ENCODE measurements at regions not wholly inside any gene's neighbourhood (a gene's known extent, or its start where the extent isn't known, plus 50 kb on each side); places are given as distances from the start of the nearest gene placed in this dataset.

DNA sequence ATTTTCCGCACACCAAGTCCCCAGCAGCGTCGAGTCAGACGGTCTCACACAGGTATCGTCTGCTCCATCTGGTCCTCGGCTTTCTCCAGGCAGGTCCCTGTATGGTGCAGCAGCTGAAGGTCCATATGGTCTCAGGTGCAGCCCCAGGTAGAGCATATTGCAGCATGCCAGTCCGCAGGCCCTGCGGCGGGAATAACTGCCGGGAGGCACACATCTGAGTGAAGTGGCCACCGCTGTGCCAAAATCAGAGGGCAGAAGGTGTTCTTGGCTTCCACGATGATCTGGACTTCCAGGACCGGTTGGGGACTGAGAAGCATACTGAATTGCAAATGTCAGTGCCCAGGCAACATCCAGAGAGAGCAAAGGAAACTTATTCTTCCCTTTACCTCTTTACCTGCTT is 320.3 kb downstream of the RNF144A start:
- Histone ChIP-seq H3K4me1 (ENCODE audit: control insufficient read depth in 4 of 4, insufficient read depth in 4 of 4, low read length in 3 of 4) (no peaks in the 10 kb centered on the region), H3K9ac (ENCODE audit: low read depth in 1 of 2, low read length in 2 of 2) (no peak overlapping the region), H3K9me3 (ENCODE audit: control insufficient read depth in 4 of 4, low read length in 3 of 4) (no peaks in the 10 kb centered on the region), H3K27ac (ENCODE audit: low read depth in 1 of 2, low read length in 2 of 2) (no peak overlapping the region), H3K36me3 (ENCODE audit: control insufficient read depth in 4 of 4, insufficient read depth in 3 of 4, low read depth in 1 of 4, low read length in 3 of 4) (no peaks in the 10 kb centered on the region), H3K27me3 (ENCODE audit: control insufficient read depth in 4 of 4, insufficient read depth in 4 of 4, low read length in 3 of 4) (no peaks in the 10 kb centered on the region), H3K4me3 (ENCODE audit: low read depth in 1 of 3, low read length in 3 of 3) (no peak overlapping the region)
- no peak for TF ChIP-seq NR2F2 (IDR thresholded peaks at IDR 0.05)
- DNase-seq (ENCODE audit: low spot score): no peak
- 90% methylated on average over 13 of the region's 13 CpGs for WGBS

DNA sequence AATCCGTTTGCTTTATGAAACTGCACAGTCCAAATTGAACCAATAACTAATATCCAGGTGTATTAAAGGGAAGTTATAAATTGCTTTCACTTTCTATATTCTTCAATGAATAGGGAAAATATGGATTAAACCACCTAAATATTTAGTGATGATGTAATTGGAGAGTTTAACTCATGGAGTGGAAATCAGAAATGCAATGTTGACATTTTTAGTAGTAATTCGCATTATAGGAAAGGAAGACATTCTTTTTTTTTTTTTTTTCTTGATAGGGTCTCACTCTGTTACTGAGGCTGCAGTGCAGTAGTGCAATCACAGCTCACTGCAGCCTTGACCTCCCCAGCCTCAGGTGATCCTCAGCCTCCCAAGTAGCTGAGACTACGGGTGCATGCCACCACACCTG is 321.9 kb downstream of the RNF144A start:
- Histone ChIP-seq H3K27me3 (ENCODE audit: control insufficient read depth in 4 of 4, insufficient read depth in 4 of 4, low read length in 3 of 4) (no peaks in the 10 kb centered on the region), H3K36me3 (ENCODE audit: control insufficient read depth in 4 of 4, insufficient read depth in 3 of 4, low read depth in 1 of 4, low read length in 3 of 4) (no peaks in the 10 kb centered on the region), H3K9me3 (ENCODE audit: control insufficient read depth in 4 of 4, low read length in 3 of 4) (no peaks in the 10 kb centered on the region), H3K9ac (ENCODE audit: low read depth in 1 of 2, low read length in 2 of 2) (no peak overlapping the region), H3K27ac (ENCODE audit: low read depth in 1 of 2, low read length in 2 of 2) (no peak overlapping the region), H3K4me3 (ENCODE audit: low read depth in 1 of 3, low read length in 3 of 3) (no peak overlapping the region), H3K4me1 (ENCODE audit: control insufficient read depth in 4 of 4, insufficient read depth in 4 of 4, low read length in 3 of 4) (no peaks in the 10 kb centered on the region)
- DNase-seq (ENCODE audit: low spot score): no peak
- no peak for TF ChIP-seq RAD21 (IDR thresholded peaks at IDR 0.05)
- 84% methylated on average over 3 of the region's 3 CpGs for WGBS

DNA sequence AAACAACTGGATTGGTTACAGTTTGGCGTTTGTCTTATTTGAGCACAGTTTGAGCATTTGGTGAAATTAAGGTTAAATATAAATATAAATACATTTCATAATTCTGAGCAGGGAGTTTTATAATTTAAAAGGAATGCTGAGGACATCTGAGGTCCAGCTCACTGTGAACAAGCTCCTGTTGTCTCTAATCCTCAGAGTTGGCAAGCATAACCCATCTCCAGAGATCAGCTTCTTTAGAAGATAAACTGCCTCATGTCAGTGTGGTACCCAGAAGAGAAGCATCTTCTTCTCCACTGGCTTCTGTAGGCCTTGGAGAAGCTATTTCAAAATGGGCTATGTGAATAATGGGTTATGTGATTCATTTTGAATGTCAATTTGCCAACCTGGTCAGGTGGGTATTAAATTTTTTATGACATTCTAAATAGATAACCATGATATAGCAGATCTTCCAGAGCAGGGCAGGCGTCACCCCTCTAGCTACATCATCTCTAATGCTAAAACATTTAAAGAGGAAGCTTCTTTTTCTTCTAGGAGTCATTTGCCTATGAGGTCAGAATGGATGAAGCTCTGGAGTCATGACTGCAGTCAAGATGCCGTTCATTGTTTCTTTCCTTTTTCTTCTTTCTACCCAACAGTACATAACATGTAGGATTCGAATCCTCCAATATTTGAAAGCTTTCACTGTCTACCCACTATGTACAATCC is 324.0 kb downstream of the RNF144A start:
- Histone ChIP-seq H3K4me3 (ENCODE audit: low read depth in 1 of 3, low read length in 3 of 3) (no peak overlapping the region), H3K4me1 (ENCODE audit: control insufficient read depth in 4 of 4, insufficient read depth in 4 of 4, low read length in 3 of 4) (no peaks in the 10 kb centered on the region), H3K9ac (ENCODE audit: low read depth in 1 of 2, low read length in 2 of 2) (no peak overlapping the region), H3K27me3 (ENCODE audit: control insufficient read depth in 4 of 4, insufficient read depth in 4 of 4, low read length in 3 of 4) (no peaks in the 10 kb centered on the region), H3K9me3 (ENCODE audit: control insufficient read depth in 4 of 4, low read length in 3 of 4) (no peaks in the 10 kb centered on the region), H3K27ac (ENCODE audit: low read depth in 1 of 2, low read length in 2 of 2) (no peak overlapping the region), H3K36me3 (ENCODE audit: control insufficient read depth in 4 of 4, insufficient read depth in 3 of 4, low read depth in 1 of 4, low read length in 3 of 4) (no peaks in the 10 kb centered on the region)
- no peak for DNase-seq (ENCODE audit: low spot score)
- TF ChIP-seq SP1 (IDR thresholded peaks at IDR 0.05) (no peak), GABPA (IDR thresholded peaks at IDR 0.05 in 1 of 2, conservative IDR thresholded peaks at IDR 0.05 in 1 of 2) (no peak), HNF4A (conservative IDR thresholded peaks at IDR 0.05) (no peak), FOXA2 (IDR thresholded peaks at IDR 0.05) (no peak), TAF1 (conservative IDR thresholded peaks at IDR 0.05) (no peak), HNF4G (IDR thresholded peaks at IDR 0.05) (no peak), YY1 (IDR thresholded peaks at IDR 0.05) (no peak), FOXA1 (IDR thresholded peaks at IDR 0.05) (no peak), NR2F2 (IDR thresholded peaks at IDR 0.05) (no peak), JUND (IDR thresholded peaks at IDR 0.05) (no peak), EGR1 (IDR thresholded peaks at IDR 0.05; ENCODE audit: low read depth in 2 of 2) (no peak), RAD21 (IDR thresholded peaks at IDR 0.05) (no peak), RXRA (IDR thresholded peaks at IDR 0.05) (no peak)
- TF ChIP-seq, protein P1, sequence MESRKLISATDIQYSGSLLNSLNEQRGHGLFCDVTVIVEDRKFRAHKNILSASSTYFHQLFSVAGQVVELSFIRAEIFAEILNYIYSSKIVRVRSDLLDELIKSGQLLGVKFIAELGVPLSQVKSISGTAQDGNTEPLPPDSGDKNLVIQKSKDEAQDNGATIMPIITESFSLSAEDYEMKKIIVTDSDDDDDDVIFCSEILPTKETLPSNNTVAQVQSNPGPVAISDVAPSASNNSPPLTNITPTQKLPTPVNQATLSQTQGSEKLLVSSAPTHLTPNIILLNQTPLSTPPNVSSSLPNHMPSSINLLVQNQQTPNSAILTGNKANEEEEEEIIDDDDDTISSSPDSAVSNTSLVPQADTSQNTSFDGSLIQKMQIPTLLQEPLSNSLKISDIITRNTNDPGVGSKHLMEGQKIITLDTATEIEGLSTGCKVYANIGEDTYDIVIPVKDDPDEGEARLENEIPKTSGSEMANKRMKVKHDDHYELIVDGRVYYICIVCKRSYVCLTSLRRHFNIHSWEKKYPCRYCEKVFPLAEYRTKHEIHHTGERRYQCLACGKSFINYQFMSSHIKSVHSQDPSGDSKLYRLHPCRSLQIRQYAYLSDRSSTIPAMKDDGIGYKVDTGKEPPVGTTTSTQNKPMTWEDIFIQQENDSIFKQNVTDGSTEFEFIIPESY (IDR thresholded peaks at IDR 0.05): no peak
- TF ChIP-seq, protein P2, sequence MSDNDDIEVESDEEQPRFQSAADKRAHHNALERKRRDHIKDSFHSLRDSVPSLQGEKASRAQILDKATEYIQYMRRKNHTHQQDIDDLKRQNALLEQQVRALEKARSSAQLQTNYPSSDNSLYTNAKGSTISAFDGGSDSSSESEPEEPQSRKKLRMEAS (IDR thresholded peaks at IDR 0.05): no peak
- TF ChIP-seq, protein P3, sequence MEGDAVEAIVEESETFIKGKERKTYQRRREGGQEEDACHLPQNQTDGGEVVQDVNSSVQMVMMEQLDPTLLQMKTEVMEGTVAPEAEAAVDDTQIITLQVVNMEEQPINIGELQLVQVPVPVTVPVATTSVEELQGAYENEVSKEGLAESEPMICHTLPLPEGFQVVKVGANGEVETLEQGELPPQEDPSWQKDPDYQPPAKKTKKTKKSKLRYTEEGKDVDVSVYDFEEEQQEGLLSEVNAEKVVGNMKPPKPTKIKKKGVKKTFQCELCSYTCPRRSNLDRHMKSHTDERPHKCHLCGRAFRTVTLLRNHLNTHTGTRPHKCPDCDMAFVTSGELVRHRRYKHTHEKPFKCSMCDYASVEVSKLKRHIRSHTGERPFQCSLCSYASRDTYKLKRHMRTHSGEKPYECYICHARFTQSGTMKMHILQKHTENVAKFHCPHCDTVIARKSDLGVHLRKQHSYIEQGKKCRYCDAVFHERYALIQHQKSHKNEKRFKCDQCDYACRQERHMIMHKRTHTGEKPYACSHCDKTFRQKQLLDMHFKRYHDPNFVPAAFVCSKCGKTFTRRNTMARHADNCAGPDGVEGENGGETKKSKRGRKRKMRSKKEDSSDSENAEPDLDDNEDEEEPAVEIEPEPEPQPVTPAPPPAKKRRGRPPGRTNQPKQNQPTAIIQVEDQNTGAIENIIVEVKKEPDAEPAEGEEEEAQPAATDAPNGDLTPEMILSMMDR (IDR thresholded peaks at IDR 0.05; ENCODE audit: low read depth, low read length, missing input control): no peak
- TF ChIP-seq, protein P4, sequence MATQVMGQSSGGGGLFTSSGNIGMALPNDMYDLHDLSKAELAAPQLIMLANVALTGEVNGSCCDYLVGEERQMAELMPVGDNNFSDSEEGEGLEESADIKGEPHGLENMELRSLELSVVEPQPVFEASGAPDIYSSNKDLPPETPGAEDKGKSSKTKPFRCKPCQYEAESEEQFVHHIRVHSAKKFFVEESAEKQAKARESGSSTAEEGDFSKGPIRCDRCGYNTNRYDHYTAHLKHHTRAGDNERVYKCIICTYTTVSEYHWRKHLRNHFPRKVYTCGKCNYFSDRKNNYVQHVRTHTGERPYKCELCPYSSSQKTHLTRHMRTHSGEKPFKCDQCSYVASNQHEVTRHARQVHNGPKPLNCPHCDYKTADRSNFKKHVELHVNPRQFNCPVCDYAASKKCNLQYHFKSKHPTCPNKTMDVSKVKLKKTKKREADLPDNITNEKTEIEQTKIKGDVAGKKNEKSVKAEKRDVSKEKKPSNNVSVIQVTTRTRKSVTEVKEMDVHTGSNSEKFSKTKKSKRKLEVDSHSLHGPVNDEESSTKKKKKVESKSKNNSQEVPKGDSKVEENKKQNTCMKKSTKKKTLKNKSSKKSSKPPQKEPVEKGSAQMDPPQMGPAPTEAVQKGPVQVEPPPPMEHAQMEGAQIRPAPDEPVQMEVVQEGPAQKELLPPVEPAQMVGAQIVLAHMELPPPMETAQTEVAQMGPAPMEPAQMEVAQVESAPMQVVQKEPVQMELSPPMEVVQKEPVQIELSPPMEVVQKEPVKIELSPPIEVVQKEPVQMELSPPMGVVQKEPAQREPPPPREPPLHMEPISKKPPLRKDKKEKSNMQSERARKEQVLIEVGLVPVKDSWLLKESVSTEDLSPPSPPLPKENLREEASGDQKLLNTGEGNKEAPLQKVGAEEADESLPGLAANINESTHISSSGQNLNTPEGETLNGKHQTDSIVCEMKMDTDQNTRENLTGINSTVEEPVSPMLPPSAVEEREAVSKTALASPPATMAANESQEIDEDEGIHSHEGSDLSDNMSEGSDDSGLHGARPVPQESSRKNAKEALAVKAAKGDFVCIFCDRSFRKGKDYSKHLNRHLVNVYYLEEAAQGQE (IDR thresholded peaks at IDR 0.05): no peak
- TF ChIP-seq, protein P5, sequence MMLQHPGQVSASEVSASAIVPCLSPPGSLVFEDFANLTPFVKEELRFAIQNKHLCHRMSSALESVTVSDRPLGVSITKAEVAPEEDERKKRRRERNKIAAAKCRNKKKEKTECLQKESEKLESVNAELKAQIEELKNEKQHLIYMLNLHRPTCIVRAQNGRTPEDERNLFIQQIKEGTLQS (IDR thresholded peaks at IDR 0.05): no peak
- 83% methylated on average over 4 of the region's 4 CpGs for WGBS
